ENCODE measurements at regions not wholly inside any gene's neighbourhood (a gene's known extent, or its start where the extent isn't known, plus 50 kb on each side); places are given as distances from the start of the nearest gene placed in this dataset.

- no peak for DNase-seq
Measured at GRCh38 chr12:126551869-126552268, 1486.6 kb downstream of the AACS start.

- no peak for DNase-seq
Measured at GRCh38 chr12:126554625-126555024, 1489.4 kb downstream of the AACS start.

- no peak for DNase-seq
Measured at GRCh38 chr12:126557659-126558058, 1492.4 kb downstream of the AACS start.

GRCh38 chr12:126558219-126558618 is 1493.0 kb downstream of the AACS start:
- DNase-seq = no peak

GRCh38 chr12:126558810-126559209 is 1493.6 kb downstream of the AACS start:
- no peak for DNase-seq

- DNase-seq = no peak
Measured at GRCh38 chr12:126567016-126567415, 1501.8 kb downstream of the AACS start.

GRCh38 chr12:126569706-126570105 is 1504.5 kb downstream of the AACS start:
- no peak for DNase-seq

- DNase-seq = no peak
Measured at GRCh38 chr12:126570566-126570965, 1505.3 kb downstream of the AACS start.

GRCh38 chr12:126572170-126572569 is 1506.9 kb downstream of the AACS start:
- no peak for DNase-seq

- DNase-seq = no peak
Measured at GRCh38 chr12:126581655-126582054, 1516.4 kb downstream of the AACS start.

GRCh38 chr12:126582231-126582630 is 1517.0 kb downstream of the AACS start:
- DNase-seq = no peak

GRCh38 chr12:126588586-126589249 is 1523.5 kb downstream of the AACS start:
- DNase-seq = no peak

GRCh38 chr12:126591533-126591932 is 1526.3 kb downstream of the AACS start:
- no peak for DNase-seq

GRCh38 chr12:126601184-126602170 is 1536.2 kb downstream of the AACS start:
- DNase-seq = no peak

GRCh38 chr12:126602612-126603011 is 1537.4 kb downstream of the AACS start:
- no peak for DNase-seq

- DNase-seq = no peak
Measured at GRCh38 chr12:126607157-126607556, 1541.9 kb downstream of the AACS start.

GRCh38 chr12:126607867-126608266 is 1542.6 kb downstream of the AACS start:
- DNase-seq = no peak

GRCh38 chr12:126608607-126609175 is 1543.5 kb downstream of the AACS start:
- no peak for DNase-seq

GRCh38 chr12:126616441-126616840 is 1551.2 kb downstream of the AACS start:
- DNase-seq = no peak

GRCh38 chr12:126617312-126617711 is 1552.1 kb downstream of the AACS start:
- no peak for DNase-seq

- no peak for DNase-seq
Measured at GRCh38 chr12:126627596-126627995, 1562.4 kb downstream of the AACS start.

- DNase-seq = no peak
Measured at GRCh38 chr12:126636821-126637220, 1571.6 kb downstream of the AACS start.

GRCh38 chr12:126644236-126645020 is 1579.2 kb downstream of the AACS start:
- DNase-seq = no peak

All from activated CD8-positive, alpha-beta memory T cell treated with anti-CD3 and anti-CD28 coated beads, Interleukin-2, amount 50 U/mL, for 48 hours (primary cell).